Lung (tissue), 11 donors: ENCODE measurements at regions not wholly inside any gene's neighbourhood (a gene's known extent, or its start where the extent isn't known, plus 50 kb on each side); places are given as distances from the start of the nearest gene placed in this dataset.

Experiments used
- ATAC-seq: fragments of 200-7000 bp; cut with Tn5 transposase; one replicate; pipeline ENCODE4 v1.9.1; 2020; ENCODE audit warnings: moderate number of reproducible peaks; ENCODE audit not compliant: insufficient read depth, low FRiP score
- DNase-seq, 3 donors: peaks; one replicate each; pipeline ENCODE4 v3.0.0-alpha.2; 2013 to 2017
- H3K27ac ChIP-seq, 2 donors: one replicate each; pipeline ENCODE4 v1.5.1; 2013; ENCODE audit warnings: mild to moderate bottlenecking in 2 of 2, moderate library complexity in 2 of 2, control low read depth in 1 of 2, inconsistent platforms in 1 of 2, low read depth in 1 of 2, low read length in 1 of 2
- H3K27me3 ChIP-seq, 3 donors: one replicate each; pipeline ENCODE4 v1.5.1; 2013; ENCODE audit warnings: low read length in 2 of 3; ENCODE audit not compliant: control insufficient read depth in 3 of 3, insufficient read depth in 3 of 3
- H3K36me3 ChIP-seq, 4 donors: one replicate each; pipeline ENCODE4 v1.5.1; 2013; ENCODE audit warnings: low read length in 4 of 4, mild to moderate bottlenecking in 1 of 4, moderate library complexity in 1 of 4; ENCODE audit not compliant: control insufficient read depth in 4 of 4, insufficient read depth in 4 of 4
- H3K4me1 ChIP-seq, 5 donors: one replicate each; pipeline ENCODE4 v1.5.1; 2013; ENCODE audit warnings: low read length in 5 of 5, mild to moderate bottlenecking in 2 of 5, moderate library complexity in 1 of 5; ENCODE audit not compliant: control insufficient read depth in 5 of 5, insufficient read depth in 5 of 5
- H3K4me3 ChIP-seq: one replicate; pipeline ENCODE4 v1.5.1; 2013; ENCODE audit warnings: mild to moderate bottlenecking, control low read depth, moderate library complexity
- H3K9ac ChIP-seq, 2 donors: one replicate each; pipeline ENCODE4 v1.5.1; 2013; ENCODE audit warnings: low read length in 2 of 2, control low read depth in 1 of 2; ENCODE audit not compliant: insufficient read depth in 1 of 2
- H3K9me3 ChIP-seq, 4 donors: one replicate each; pipeline ENCODE4 v1.5.1; 2013; ENCODE audit warnings: low read length in 3 of 4, mild to moderate bottlenecking in 1 of 4, moderate library complexity in 1 of 4; ENCODE audit not compliant: control insufficient read depth in 4 of 4, insufficient read depth in 3 of 4
- WGBS, 2 donors: extraction: QIAGEN DNeasy Blood & Tissue Kit; methylation state at CpG; one replicate each; pipeline ENCODE4 v1.1.7; 2013; 5-methylcytosine and 5-hydroxymethylcytosine counted together
- TF ChIP-seq, protein P1 (sequence below): IDR thresholded peaks from 2 replicates; pipeline ENCODE4 v1.5.1; 2012; ENCODE audit warnings: mild to moderate bottlenecking; ENCODE audit errors: control extremely low read depth, extremely low read depth
- donor health status: control.
- donor health status: control.
- donor health status: Bipolar disorder and iron deficiency.
- donor health status: healthy.
- donor health status: DM: yes; HTN: yes; CAD: no.

DNA sequence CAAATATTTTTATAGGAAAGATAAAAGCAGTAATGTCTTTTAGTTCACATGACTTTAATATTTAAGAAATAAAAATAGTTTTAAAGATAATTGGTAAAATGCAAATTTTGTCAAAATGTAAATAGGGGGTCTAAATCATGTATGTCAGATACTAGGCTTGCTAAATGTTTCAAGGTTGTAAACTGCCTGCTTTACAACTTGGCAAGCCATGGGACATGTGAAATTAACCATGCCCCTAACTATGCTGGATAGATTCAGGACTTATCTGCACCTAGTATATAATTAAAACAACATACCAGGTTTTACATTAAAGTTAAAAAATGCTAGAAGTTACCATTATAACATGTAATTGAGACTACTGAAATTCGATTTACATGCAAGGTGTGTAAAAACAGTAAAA, 537.3 kb upstream of the MIS18BP1 start:
- 76 to 84% methylated on average over 1 of the region's 1 CpG for WGBS, 2 donors
- Histone ChIP-seq H3K36me3 (no peaks in the 10 kb centered on the region), H3K27ac (no peak overlapping the region), H3K27me3 (no peaks in the 10 kb centered on the region), H3K4me1 (peaks cover 0 to 1% (median 0%) of the 10 kb centered on the region in 5 donors), H3K4me3 (no peak overlapping the region), H3K9ac (no peak overlapping the region), H3K9me3 (peaks cover 0 to 14% (median 13%) of the 10 kb centered on the region in 4 donors)
- ATAC-seq = no peak
- DNase-seq = no peak
- TF ChIP-seq, protein P1, sequence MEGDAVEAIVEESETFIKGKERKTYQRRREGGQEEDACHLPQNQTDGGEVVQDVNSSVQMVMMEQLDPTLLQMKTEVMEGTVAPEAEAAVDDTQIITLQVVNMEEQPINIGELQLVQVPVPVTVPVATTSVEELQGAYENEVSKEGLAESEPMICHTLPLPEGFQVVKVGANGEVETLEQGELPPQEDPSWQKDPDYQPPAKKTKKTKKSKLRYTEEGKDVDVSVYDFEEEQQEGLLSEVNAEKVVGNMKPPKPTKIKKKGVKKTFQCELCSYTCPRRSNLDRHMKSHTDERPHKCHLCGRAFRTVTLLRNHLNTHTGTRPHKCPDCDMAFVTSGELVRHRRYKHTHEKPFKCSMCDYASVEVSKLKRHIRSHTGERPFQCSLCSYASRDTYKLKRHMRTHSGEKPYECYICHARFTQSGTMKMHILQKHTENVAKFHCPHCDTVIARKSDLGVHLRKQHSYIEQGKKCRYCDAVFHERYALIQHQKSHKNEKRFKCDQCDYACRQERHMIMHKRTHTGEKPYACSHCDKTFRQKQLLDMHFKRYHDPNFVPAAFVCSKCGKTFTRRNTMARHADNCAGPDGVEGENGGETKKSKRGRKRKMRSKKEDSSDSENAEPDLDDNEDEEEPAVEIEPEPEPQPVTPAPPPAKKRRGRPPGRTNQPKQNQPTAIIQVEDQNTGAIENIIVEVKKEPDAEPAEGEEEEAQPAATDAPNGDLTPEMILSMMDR = no peak

- no peak for ATAC-seq
- no peak overlapping the region for H3K9ac ChIP-seq
- H3K36me3 ChIP-seq = no peaks in the 10 kb centered on the region
- 77 to 88% methylated on average over 2 of the region's 2 CpGs for WGBS, 2 donors
- TF ChIP-seq, protein P1 = no peak
- DNase-seq = no peak
- peaks cover 0 to 15% (median 13%) of the 10 kb centered on the region in 4 donors for H3K9me3 ChIP-seq
- no peaks in the 10 kb centered on the region for H3K27me3 ChIP-seq
- no peak overlapping the region for H3K4me3 ChIP-seq
- H3K4me1 ChIP-seq = peaks cover 0 to 1% (median 0%) of the 10 kb centered on the region in 5 donors
- H3K27ac ChIP-seq = no peak overlapping the region
These were observed 534.2 kb upstream of the MIS18BP1 start for GRCh38 chr14:45787167-45787566.

DNA sequence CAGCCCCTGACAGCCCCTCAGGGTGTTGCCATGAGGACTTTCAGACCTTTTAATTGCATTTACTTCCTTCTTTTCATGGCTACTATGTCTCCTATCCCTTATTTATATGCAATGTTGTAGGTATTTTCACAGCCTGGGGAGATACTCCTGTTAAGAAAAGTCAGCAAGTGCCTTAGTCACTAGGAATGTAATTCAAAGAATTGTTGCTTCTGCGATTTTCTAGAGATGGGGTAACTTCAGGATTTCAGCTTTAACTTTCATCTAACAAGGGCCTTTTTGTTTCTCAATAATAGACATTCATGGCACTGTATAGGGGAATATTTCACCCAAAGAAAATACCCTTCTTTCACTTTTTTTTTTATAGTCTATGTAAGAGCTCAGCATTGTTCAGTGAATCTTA, 533.3 kb upstream of the MIS18BP1 start:
- Histone ChIP-seq H3K27me3 (no peaks in the 10 kb centered on the region), H3K9me3 (peaks cover 0 to 15% (median 13%) of the 10 kb centered on the region in 4 donors), H3K27ac (no peak overlapping the region), H3K36me3 (no peaks in the 10 kb centered on the region), H3K9ac (no peak overlapping the region), H3K4me1 (peaks cover 0 to 1% (median 0%) of the 10 kb centered on the region in 5 donors), H3K4me3 (no peak overlapping the region)
- 81 to 97% methylated on average over 1 of the region's 1 CpG for WGBS, 2 donors
- ATAC-seq (no peak), DNase-seq (no peak)
- TF ChIP-seq, protein P1 = no peak

GRCh38 chr14:45785240-45785639, 532.2 kb upstream of the MIS18BP1 start:
- Histone ChIP-seq H3K4me1 (peaks cover 0 to 1% (median 0%) of the 10 kb centered on the region in 5 donors), H3K9ac (no peak overlapping the region), H3K4me3 (no peak overlapping the region), H3K9me3 (peaks cover 0 to 15% (median 13%) of the 10 kb centered on the region in 4 donors), H3K27me3 (no peaks in the 10 kb centered on the region), H3K36me3 (no peaks in the 10 kb centered on the region), H3K27ac (no peak overlapping the region)
- TF ChIP-seq, protein P1 = no peak
- no peak for ATAC-seq
- no peak for DNase-seq
- WGBS, 2 donors = 57 to 86% methylated on average over 1 of the region's 1 CpG
